Esophagus squamous epithelium (tissue), 4 donors: ENCODE measurements at regions not wholly inside any gene's neighbourhood (a gene's known extent, or its start where the extent isn't known, plus 50 kb on each side); places are given as distances from the start of the nearest gene placed in this dataset.

Experiments used
- CTCF ChIP-seq, 6 experiments: fragments of 450-650 bp in 4 of 6; fragments of 200-600 bp in 2 of 6; sonication (generic) in 2 of 6; IDR thresholded peaks; one replicate each; pipeline ENCODE4 v1.5.1; 2016 to 2019; ENCODE audit warnings: antibody characterized with exemption in 6 of 6, mild to moderate bottlenecking in 4 of 6, moderate library complexity in 4 of 6
- POLR2A ChIP-seq, 4 donors: fragments of 450-650 bp; IDR thresholded peaks; one replicate each; pipeline ENCODE4 v1.6.1; 2017; ENCODE audit warnings: antibody characterized with exemption in 4 of 4, mild to moderate bottlenecking in 4 of 4, moderate library complexity in 3 of 4

DNA sequence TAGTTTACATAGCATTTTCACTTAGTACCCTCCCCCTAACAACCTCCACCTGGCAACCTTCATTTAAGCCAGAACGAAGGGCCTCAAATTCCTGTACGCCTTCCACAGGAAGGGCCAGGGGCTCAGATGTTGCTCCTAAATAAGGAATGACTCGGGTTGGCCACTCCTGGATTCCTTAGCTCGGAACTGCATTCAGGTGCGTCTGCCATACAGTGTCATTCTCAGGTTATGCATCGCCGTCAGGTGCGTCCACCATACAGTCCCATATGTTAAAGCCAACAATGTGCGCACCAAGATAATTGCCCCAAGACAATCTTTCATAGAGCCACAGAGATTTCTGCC, 53.5 kb upstream of the USP3 start:
- TF ChIP-seq CTCF (IDR thresholded peaks at IDR 0.05) (no peak), POLR2A (IDR thresholded peaks at IDR 0.05) (no peak)
